SU-DHL-6 (cell line): ENCODE measurements at regions not wholly inside any gene's neighbourhood (a gene's known extent, or its start where the extent isn't known, plus 50 kb on each side); places are given as distances from the start of the nearest gene placed in this dataset.

Experiments used
- EZH2phosphoT487 ChIP-seq: fragments of 200-600 bp; sonication (generic), shearing (Covaris generic); conservative IDR thresholded peaks from 2 replicates; pipeline ENCODE4 v1.6.1; 2018; ENCODE audit warnings: mild to moderate bottlenecking, antibody characterized with exemption, low read length, moderate library complexity, mixed read lengths
- TF ChIP-seq, protein P1 (sequence below): fragments of 200-600 bp; sonication (generic); IDR thresholded peaks from one replicate; pipeline ENCODE4 v1.5.1; 2017; ENCODE audit warnings: antibody characterized with exemption, mild to moderate bottlenecking, low read length, moderate library complexity; ENCODE audit not compliant: insufficient read depth, poor library complexity, severe bottlenecking

DNA sequence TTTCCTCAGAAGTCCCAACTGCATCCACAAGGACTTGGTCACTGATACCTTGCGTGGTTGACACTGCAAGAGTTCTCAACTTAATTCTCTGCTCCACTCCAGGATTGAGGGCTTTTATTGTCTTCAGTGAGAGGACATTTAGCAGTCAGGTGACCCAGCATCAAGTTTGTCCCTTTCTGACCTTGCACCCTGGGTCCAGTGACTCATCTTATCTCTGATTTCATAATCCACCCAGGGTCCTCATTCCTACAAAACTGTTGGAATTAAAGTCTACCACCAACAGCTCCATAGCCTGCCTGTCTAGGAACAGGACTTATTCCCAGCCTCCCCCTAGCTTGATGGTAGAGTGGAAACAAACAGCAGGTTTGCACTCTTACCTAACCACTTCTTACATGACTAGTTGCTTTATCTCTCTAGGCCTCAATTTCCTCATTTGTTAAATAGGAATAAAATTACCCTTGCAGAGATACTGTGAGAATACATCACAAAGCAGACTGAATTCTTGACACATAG lies 151.3 kb upstream of the LPP start:
- TF ChIP-seq, protein P1, sequence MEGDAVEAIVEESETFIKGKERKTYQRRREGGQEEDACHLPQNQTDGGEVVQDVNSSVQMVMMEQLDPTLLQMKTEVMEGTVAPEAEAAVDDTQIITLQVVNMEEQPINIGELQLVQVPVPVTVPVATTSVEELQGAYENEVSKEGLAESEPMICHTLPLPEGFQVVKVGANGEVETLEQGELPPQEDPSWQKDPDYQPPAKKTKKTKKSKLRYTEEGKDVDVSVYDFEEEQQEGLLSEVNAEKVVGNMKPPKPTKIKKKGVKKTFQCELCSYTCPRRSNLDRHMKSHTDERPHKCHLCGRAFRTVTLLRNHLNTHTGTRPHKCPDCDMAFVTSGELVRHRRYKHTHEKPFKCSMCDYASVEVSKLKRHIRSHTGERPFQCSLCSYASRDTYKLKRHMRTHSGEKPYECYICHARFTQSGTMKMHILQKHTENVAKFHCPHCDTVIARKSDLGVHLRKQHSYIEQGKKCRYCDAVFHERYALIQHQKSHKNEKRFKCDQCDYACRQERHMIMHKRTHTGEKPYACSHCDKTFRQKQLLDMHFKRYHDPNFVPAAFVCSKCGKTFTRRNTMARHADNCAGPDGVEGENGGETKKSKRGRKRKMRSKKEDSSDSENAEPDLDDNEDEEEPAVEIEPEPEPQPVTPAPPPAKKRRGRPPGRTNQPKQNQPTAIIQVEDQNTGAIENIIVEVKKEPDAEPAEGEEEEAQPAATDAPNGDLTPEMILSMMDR: no peak
- no peak for TF ChIP-seq EZH2phosphoT487
